Lower leg skin (tissue), 4 donors: ENCODE measurements at regions not wholly inside any gene's neighbourhood (a gene's known extent, or its start where the extent isn't known, plus 50 kb on each side); places are given as distances from the start of the nearest gene placed in this dataset.

Experiments used
- DNase-seq, 2 donors: peaks; one replicate each; pipeline ENCODE4 v3.0.0-alpha.2; 2019; ENCODE audit warnings: low spot score in 2 of 2
- H3K4me3 ChIP-seq: fragments of 200-600 bp; sonication (generic); 2 replicates; pipeline ENCODE4 v1.5.1; 2017; ENCODE audit warnings: mild to moderate bottlenecking, low read depth; ENCODE audit not compliant: poor library complexity, severe bottlenecking
- POLR2A ChIP-seq, 2 donors: fragments of 450-650 bp; IDR thresholded peaks; one replicate each; pipeline ENCODE4 v1.6.1; 2016 to 2017; ENCODE audit warnings: antibody characterized with exemption in 2 of 2, mild to moderate bottlenecking in 1 of 2, moderate library complexity in 1 of 2
- WGBS, 2 donors: methylation state at CpG; one replicate each; pipeline ENCODE4 v1.1.5; 2018; 5-methylcytosine and 5-hydroxymethylcytosine counted together
- intact Hi-C: fragments of 100-400 bp; cut with DNase I; formaldehyde crosslinking; loops from one replicate; pipeline ENCODE4 v1.15.0; 2023; ENCODE audit warnings: low total_unique reads
- TF ChIP-seq, protein P1 (sequence below), 3 donors: fragments of 450-650 bp; IDR thresholded peaks; one replicate each; pipeline ENCODE4 v1.5.1; 2016; ENCODE audit warnings: antibody characterized with exemption in 3 of 3, mild to moderate bottlenecking in 3 of 3, moderate library complexity in 2 of 3

DNA sequence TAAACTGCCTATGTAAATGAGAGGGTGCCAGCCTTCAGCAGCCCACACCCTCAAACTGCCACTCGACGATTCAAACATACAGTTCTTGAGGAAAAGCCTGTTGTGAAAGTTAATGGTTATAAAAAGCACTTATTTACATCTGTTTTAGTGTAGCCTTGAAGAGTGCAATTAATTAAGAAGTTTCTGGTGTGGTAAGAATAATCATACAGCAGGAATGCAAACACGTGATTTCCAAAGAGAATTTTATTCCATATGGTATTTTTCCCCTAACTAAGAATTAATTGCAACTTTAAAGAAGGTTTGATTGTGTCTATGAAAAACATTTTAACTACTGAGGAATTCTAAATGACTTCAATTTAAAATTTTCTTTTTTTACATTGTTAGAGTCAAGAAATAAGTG is 176.3 kb upstream of the PITX2 start:
- DNase-seq, result no peak
- TF ChIP-seq POLR2A (IDR thresholded peaks at IDR 0.05), result no peak
- TF ChIP-seq, protein P1, sequence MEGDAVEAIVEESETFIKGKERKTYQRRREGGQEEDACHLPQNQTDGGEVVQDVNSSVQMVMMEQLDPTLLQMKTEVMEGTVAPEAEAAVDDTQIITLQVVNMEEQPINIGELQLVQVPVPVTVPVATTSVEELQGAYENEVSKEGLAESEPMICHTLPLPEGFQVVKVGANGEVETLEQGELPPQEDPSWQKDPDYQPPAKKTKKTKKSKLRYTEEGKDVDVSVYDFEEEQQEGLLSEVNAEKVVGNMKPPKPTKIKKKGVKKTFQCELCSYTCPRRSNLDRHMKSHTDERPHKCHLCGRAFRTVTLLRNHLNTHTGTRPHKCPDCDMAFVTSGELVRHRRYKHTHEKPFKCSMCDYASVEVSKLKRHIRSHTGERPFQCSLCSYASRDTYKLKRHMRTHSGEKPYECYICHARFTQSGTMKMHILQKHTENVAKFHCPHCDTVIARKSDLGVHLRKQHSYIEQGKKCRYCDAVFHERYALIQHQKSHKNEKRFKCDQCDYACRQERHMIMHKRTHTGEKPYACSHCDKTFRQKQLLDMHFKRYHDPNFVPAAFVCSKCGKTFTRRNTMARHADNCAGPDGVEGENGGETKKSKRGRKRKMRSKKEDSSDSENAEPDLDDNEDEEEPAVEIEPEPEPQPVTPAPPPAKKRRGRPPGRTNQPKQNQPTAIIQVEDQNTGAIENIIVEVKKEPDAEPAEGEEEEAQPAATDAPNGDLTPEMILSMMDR (IDR thresholded peaks at IDR 0.05), result no peak
- intact Hi-C loops, result no loop called here
- WGBS, 2 donors, result 53 to 57% methylated on average over 3 of the region's 3 CpGs
- H3K4me3 ChIP-seq, result no peak overlapping the region

DNA sequence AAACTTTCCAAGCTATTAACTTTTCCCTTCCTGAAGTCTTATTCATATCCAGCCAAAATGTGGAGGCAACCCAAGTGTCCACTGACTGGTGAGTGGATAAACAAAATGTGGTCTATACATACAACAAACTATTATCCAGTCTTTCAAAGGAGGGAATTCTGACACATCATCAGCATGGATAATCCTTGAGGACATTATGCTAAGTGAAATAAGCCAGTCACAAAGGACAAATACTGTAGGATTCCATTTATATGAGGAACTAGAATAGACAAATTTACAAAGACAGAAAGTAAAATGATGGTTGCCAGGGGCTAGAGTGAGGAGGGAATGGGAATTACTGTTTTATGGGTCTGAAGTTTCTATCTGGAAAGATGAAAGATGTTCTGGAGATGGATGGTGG is 178.7 kb upstream of the PITX2 start:
- no peak for TF ChIP-seq POLR2A (IDR thresholded peaks at IDR 0.05)
- TF ChIP-seq, protein P1 (IDR thresholded peaks at IDR 0.05), result no peak
- H3K4me3 ChIP-seq, result no peak overlapping the region
- DNase-seq, result no peak
- intact Hi-C loops, result no loop called here

DNA sequence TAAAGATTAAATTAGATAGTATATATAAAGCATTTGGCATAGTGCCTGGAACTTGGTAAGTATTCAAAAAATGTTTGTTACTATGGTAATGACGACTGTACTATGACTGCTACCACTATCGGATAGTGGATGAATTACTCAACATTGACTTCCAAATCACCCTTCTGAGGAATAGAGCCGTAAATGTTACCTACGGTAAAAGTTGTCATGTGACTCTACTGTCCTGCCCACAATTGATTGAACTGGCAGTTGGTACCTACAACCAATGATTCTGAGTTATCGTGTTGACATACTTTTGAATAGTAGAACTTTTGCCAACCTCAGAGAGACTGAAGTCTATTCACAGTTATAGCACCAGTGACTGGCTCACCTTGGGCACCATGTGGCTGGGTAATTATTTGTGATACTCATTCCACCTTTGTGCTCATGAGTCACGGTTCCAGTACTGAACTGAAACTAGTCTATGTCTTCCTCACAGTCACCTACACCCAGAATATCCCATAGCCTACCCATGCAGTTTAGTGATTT is 185.5 kb upstream of the PITX2 start:
- intact Hi-C loops, result no loop called here
- no peak for TF ChIP-seq POLR2A (IDR thresholded peaks at IDR 0.05)
- TF ChIP-seq, protein P1 (IDR thresholded peaks at IDR 0.05), result no peak
- DNase-seq, result no peak
- no peak overlapping the region for H3K4me3 ChIP-seq
- 68 to 71% methylated on average over 6 of the region's 6 CpGs for WGBS, 2 donors

DNA sequence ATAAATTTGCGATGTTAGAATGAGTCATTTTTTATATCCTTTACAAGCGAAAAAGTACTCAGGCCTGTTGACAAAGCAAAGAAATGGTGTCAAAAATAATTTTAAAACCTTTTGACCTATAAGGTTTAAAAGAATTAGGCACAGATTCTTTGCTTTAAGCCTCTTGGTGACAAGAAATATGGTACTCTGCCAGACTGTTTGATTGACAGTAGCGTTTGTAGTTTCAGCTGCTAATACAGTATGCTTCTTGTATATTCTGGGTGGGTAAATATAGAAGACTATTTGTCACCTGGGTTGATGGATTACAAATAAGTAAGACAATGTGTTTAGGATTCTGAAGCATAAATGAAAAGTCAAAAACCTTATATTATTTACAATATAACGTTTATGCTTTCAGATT is 193.1 kb upstream of the PITX2 start:
- 79 to 82% methylated on average over 4 of the region's 4 CpGs for WGBS, 2 donors

DNA sequence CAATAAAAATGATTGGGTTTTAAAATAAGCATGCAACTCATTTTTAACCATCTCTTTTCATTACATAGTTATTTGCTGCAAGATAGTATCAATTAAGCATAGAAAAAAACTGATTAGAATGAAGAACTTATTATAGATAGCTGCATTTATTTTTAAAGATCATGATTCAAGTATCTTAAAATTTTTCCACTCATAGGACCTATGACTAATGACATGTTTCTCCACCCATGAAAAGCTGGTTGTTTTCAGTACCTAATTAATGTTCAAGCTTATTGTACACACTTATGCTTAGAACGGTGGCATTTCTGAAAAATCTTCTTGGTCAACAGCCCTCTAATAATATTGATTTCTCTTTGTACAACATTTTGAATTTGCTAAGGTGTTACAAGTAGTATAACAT is 193.5 kb upstream of the PITX2 start:
- no peak for DNase-seq
- TF ChIP-seq POLR2A (IDR thresholded peaks at IDR 0.05), result no peak
- TF ChIP-seq, protein P1 (IDR thresholded peaks at IDR 0.05), result no peak
- 77 to 87% methylated on average over 1 of the region's 1 CpG for WGBS, 2 donors
- intact Hi-C loops, result no loop called here
- H3K4me3 ChIP-seq, result no peak overlapping the region

More for the DNA sequence above, 193.1 kb upstream of the PITX2 start:
- no peak for DNase-seq
- TF ChIP-seq, protein P1 (IDR thresholded peaks at IDR 0.05), result no peak
- TF ChIP-seq POLR2A (IDR thresholded peaks at IDR 0.05), result no peak
- H3K4me3 ChIP-seq, result no peak overlapping the region
- intact Hi-C loops, result no loop called here

DNA sequence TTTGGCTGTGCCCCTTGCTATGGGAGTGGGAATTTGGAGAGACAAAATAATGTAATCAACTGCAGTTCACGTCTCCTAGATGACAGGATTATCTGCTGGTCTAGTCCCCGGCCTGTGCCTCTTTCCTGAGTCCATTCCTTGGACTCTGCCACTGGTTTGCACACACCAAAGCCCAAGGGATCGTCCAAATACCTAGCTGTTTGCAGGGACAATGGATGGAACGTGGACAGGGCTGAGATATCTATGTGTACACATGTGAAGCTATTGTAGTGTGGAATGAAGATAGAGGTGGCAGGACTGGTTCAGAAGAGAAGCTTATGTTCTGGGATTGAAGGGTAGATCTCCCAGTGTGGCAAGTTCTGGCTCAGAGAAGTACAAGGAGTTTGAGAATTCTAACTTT is 198.3 kb upstream of the PITX2 start:
- H3K4me3 ChIP-seq, result no peak overlapping the region
- TF ChIP-seq POLR2A (IDR thresholded peaks at IDR 0.05), result no peak
- TF ChIP-seq, protein P1 (IDR thresholded peaks at IDR 0.05), result no peak
- DNase-seq, result no peak
- intact Hi-C loops, result no loop called here
- WGBS, 2 donors, result 86 to 89% methylated on average over 4 of the region's 4 CpGs
